Esophagus squamous epithelium (tissue), 4 donors: ENCODE measurements at regions not wholly inside any gene's neighbourhood (a gene's known extent, or its start where the extent isn't known, plus 50 kb on each side); places are given as distances from the start of the nearest gene placed in this dataset.

ENCODE experiments used
- POLR2A ChIP-seq, 4 donors: fragments of 450-650 bp; IDR thresholded peaks; one replicate each; pipeline ENCODE4 v1.6.1; 2017; ENCODE audit warnings: antibody characterized with exemption in 4 of 4, mild to moderate bottlenecking in 4 of 4, moderate library complexity in 3 of 4
- TF ChIP-seq, protein P1 (sequence below), 6 experiments: fragments of 450-650 bp in 4 of 6; fragments of 200-600 bp in 2 of 6; sonication (generic) in 2 of 6; IDR thresholded peaks; one replicate each; pipeline ENCODE4 v1.5.1; 2016 to 2019; ENCODE audit warnings: antibody characterized with exemption in 6 of 6, mild to moderate bottlenecking in 4 of 6, moderate library complexity in 4 of 6

DNA sequence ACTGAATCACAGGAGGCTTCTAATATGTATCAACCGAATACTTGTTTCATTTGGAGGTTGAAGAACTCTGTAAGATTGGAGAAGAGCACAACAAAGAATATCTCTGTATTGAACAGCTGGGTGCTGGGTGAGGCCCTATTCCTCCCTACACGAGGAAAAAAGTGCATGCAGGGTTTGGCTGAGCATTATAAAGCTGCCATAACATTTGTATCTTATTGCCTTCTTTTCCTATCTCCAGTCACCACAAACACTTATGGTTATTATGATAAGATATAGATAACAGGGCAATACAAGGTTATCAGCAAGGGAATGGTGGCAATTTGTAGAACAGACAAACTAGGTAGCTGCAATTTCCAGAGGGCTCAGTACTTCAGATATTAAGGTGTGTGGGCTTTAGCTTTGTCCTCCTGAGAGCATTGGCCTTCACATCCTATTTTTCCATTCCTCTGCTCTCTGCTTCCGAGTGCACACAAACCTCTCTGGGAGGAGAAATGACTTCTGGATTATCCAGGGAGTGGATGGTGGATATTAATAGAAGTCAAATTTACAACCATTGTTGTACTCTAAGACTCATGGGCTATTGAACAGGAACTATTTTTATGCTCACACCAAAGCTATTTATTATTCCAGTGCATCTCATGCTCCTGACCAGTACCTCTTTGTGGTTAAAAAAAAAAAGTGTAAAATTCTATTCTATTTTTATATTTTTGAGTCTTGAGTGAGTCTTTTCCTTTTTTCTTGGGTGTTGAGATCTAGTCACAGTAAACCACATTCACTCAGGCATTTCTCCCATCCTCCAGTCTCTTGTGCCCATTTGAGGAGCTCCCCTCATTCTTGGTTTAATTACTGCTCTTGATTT lies 248.4 kb downstream of the ETAA1 start:
- no peak for TF ChIP-seq POLR2A (IDR thresholded peaks at IDR 0.05)
- TF ChIP-seq, protein P1, sequence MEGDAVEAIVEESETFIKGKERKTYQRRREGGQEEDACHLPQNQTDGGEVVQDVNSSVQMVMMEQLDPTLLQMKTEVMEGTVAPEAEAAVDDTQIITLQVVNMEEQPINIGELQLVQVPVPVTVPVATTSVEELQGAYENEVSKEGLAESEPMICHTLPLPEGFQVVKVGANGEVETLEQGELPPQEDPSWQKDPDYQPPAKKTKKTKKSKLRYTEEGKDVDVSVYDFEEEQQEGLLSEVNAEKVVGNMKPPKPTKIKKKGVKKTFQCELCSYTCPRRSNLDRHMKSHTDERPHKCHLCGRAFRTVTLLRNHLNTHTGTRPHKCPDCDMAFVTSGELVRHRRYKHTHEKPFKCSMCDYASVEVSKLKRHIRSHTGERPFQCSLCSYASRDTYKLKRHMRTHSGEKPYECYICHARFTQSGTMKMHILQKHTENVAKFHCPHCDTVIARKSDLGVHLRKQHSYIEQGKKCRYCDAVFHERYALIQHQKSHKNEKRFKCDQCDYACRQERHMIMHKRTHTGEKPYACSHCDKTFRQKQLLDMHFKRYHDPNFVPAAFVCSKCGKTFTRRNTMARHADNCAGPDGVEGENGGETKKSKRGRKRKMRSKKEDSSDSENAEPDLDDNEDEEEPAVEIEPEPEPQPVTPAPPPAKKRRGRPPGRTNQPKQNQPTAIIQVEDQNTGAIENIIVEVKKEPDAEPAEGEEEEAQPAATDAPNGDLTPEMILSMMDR (IDR thresholded peaks at IDR 0.05): no peak
